NCI-H526 (cell line): ENCODE measurements at regions not wholly inside any gene's neighbourhood (a gene's known extent, or its start where the extent isn't known, plus 50 kb on each side); places are given as distances from the start of the nearest gene placed in this dataset.

ENCODE experiments used
- DNase-seq, 2 experiments: peaks; one replicate each; lab custom pipeline; 2025; lab: John Stamatoyannopoulos, UW

DNA sequence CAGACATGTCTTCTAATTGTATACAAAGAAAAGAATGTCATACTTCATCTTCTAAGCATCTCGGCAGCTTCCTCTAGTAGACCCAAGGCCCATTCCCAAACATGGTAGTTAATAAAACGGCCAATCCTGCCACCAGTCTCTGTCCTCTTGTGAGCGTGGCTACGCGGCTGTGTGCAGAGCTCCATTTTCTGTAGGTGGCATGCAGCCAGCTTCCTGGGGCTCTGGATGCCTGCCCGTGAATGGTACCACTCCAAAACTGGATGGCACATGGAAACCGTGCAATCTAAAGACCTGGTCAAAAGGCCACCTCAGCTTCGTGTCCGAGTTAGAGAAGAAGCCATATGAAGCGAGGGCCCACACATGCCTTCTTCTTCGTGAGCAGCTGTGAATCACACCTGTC, 110.7 kb downstream of the SIPA1L2 start:
- DNase-seq = no peak

DNA sequence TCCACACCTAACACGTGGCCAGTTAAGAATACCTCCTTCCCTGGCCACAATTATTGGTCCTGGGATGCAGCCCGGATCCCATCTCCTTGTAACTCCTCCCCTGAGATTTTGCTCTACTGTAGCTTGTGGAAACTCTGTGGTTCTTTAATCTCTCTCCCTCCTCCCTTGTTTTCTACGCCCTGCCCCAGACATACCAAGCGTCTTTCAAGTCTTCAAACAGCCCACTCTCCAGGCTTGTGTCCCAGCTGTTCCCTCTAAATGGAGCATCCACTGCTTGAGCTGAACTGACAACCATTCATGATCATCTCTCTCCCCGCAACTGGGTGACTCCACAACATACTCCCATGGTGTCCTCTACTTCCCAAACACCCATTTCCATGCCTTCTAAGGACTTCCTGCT, 111.6 kb downstream of the SIPA1L2 start:
- DNase-seq = no peak

DNA sequence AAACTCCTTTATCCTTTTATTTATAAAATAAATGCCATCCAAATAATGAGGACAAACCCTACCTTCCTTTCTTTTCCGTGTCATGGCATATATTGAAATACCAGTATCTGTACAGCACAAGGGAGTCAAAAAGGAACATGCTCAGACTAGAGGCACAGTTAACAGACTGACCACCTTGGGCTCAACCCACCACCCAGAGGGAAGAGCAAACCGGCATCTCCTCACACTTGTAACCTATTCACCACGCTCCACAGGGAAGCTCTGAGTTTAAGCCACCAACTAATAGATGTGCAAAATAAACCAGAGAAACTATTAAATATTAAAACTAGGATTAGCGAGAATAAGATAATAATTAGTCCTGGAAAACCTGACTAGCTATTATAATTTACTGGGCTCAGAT, 112.7 kb downstream of the SIPA1L2 start:
- no peak for DNase-seq

DNA sequence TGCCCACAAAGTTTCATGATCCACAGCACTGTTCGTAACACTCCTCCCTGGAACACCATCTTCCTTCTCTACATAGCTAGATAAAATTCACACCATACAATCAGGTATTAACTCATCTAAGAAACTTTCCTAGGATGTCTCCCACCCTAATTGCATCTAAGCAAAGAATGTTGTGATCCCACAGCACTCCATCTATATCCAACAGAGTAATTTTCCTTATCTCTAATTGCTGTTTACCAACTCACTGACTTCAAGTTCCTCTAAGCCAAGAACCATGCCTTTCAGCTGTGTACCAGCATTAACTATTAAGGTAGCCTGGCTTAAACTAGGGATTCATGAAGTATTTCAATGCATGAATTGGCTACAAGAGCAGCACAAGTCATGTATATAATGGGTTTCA, 114.2 kb downstream of the SIPA1L2 start:
- DNase-seq = no peak

DNA sequence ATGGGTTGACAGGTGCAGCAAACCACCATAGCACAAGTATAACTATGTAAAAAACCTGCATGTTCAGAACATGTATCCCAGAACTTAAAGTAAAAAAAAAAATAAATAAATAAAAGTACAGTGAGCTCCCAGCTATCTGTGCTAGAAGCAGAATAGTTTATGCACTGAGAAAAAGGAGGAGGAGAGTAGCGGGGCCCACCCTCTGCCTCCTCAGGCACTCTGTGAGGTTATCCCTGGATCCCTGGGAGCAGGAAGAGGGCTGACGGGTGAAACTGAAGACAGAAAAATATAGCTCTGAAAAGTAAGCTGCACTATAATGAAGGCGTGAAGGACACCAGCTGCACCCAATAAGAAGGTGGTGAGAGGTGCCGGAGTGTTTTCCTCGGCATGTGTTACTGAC, 117.2 kb downstream of the SIPA1L2 start:
- DNase-seq = no peak

DNA sequence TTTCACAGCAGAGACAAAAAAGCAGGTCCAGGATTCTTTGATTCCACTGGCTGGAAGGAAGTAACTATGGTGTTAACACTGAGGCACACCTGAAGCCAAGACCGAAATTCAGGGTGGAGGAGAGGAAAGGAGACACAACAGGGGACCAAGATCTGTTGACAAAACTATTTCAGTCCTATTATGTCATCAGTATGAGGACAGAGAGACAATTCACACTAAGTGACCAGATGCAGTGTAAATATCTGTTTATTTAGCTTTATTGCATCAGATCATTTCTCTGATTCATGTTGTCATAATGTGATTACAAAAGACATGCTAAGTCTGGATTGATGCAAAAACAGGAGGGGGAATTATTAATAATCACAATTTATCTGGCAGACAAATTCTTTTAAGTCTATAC, 118.8 kb downstream of the SIPA1L2 start:
- no peak for DNase-seq

DNA sequence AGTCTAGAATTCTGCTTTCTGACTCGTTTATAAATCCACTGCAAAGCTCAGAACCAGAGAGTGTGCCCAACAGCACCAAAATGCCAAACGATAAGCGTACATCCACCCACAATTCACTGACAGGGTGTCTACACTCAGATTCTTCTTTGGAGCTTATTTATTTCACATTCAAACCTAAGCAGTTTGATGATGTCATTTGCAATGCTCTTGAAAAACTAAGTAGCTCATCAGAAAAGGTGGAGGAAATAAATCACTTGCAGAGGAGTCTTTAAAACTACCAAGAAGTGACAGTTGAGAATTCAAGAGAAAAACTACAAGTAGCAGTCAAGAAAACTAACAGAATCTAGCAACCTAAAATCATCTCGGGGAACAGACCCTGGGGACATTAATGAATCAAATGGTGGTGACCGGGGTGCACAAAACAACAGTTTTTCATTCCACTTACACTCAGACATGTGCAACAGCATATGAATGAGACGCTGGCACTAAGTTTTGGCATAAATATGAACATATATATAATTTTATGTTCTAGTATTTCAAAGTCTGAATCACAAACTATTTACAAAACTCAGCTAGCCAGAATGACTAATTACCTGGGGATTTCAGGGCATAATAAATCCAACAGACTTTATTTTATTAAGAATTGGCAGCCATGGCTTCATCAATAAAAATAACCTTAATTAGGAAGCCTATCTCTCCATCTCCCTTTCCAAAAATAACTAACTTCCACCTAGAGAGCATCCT, 119.4 kb downstream of the SIPA1L2 start:
- no peak for DNase-seq

DNA sequence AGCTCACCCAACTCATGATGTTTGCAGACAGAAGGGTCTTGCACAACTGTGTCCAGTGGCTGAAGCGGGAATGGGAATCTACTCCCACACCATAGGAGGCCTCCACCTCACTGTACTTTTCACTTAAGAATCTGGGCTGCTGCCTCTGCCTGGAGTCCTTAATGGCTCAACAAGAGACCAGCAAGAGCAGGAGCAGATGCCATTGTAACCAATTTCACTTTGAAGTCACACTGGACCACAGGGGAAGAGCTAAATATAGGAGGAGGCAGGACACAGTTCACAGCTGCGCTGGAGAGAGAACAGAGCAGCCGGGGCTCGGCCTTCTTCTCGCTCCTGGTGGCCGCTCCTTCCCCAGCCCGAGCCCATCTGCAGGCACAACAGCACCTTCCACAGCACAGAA, 120.4 kb downstream of the SIPA1L2 start:
- no peak for DNase-seq

DNA sequence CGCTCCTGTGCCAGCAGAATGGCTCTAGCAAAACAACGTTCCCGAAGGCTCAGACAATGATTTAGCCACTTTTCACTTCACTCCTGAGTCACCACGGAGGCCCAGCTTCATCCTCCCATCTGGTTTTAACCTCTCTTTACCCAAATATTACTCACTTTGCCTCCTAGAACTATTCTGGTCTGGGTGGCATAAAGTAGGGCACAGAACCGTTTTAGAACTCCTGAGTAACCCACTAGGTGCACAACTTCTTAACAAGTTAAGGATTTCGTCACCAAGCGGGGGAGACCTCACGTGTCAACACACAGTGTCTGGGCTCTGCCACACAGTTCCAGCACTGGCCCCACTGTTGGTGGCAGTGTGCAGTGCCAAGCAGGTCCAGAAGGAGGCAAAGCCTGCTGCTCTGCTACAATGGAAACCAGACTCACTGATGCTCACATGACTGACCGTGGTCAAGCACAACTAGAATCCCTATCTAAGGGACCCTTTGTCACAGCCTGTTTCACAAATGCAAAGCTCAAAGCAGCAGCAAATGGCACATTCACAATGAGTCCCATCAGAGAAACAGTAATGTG, 121.7 kb downstream of the SIPA1L2 start:
- peak; percentile 6 to 26 for DNase-seq

DNA sequence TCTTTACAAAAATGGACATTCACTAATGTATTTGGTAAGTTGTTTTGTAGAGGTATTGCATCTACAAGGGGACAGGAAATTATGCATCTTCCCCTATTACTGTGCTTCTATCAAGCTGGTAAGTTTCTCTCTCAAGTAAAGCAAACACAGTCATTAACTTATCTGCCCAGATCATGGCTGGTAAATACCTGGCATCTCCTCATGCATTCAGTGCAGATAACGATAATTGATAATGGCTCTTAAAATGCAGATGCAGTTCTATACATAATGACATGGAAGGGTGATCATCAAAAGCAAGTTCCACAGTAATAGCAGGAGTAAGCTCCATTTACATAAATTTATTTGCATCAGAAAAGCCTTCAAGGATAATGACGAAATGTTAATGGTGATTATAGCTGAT, 122.4 kb downstream of the SIPA1L2 start:
- DNase-seq = peak; percentile 50 to 57

DNA sequence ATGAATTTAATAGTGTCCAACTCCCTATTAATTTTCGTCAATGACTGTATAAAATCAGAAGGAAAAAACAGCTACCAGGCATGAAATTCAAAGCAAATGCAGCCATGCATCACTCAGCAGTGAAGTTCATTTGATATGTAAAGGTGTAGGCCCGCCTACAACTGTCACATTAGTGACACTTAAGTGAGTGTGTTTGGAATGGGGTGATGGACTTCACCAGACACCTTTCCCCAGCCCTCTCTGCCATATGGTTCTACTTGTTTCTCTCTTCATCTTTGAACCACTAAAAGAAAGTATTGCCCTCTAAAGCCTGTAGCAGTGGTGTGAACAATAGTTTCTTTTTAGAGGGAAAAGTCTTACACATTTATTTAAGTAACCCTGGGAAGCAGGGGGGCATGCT, 124.0 kb downstream of the SIPA1L2 start:
- DNase-seq = no peak

DNA sequence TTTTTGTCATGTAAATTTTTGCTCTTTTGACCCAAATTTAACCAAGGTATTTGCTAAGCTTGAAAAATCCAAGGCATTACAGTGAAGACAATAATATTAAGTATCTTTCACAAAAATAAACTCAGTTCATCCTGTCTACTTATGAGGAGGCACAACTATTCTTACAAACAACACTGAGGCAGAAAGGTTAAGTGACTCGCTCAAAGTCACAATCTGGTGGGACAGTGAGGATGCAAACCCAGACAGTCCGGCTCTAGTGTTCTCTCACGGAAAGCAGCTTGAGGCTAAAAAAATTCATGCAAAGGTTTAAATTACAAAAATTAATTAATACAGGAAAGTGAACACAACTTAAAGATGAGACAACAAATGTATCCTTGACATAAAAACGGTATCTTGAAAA, 125.3 kb downstream of the SIPA1L2 start:
- no peak for DNase-seq

DNA sequence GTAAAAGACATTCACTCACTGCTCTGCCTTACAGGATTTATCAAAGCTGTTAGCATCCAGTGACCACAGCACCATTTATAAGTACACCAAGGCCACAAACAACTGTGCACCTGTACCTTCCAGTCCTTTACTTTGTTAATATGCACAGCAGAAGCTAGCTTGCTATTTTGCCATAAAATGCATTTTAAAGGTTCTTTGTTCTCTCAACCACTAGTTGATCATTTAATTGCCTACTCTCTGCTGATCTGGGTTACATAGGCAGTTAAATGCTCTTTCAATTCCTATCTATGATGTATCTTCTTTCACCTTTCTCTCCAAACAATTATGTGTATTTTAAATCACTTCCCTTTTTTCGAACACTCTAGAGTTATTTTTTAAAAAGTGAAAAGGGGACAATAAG, 126.4 kb downstream of the SIPA1L2 start:
- no peak for DNase-seq

DNA sequence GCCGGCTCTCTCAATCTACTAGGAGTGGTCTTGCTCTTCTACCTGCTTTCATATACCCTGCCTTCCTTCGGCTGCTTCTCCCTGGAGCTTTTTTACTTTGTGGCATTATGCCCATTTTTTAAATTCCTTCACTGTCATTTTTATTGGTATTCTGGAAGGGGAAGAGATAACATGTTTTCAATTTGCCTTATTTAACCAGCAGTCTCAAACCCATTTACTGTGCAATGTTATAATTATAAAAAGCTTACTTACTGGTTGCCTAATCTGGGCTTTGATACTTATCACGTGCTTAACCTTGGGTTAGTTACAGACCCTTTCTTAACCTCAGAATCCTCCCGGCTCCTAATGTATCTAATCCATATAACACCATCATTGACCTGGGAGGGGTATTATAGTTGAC, 128.1 kb downstream of the SIPA1L2 start:
- no peak for DNase-seq

DNA sequence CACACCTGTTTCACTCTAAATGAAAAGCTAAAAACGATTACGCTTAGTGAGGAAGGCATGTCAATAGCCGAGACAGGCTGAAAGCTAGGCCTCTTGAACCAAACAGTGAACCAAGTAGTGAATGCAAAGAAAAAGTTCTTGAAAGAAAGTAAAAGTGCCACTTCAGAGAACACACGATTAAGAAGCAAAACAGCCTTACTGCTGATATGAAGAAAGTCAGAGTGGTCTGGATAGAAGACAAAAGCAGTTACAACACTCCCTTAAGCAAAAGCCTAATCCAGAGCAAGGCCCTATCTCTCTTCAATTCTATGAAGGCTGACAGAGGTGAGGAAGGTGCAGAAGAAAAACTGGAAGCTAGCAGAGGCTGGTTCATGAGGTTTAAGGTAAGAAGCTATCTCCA, 130.7 kb downstream of the SIPA1L2 start:
- DNase-seq = no peak

DNA sequence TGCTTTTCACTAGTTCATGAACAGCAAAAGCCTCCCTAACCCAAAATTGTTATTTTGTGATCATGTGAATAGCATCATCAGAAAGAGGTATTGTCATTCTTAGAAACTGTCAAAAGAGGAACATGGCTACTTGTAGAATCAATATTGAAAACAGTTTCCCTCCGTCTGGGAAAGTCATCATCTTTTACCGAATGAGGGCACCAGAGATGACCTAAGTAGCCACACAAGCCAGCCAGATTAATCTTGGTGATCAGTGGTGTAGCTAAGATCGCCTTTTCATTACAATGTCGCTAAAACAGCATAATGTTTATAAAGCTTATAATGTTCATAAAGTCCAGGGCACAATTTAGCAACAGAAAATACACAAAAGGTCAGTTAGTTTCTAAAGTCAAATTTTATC, 136.1 kb downstream of the SIPA1L2 start:
- no peak for DNase-seq

DNA sequence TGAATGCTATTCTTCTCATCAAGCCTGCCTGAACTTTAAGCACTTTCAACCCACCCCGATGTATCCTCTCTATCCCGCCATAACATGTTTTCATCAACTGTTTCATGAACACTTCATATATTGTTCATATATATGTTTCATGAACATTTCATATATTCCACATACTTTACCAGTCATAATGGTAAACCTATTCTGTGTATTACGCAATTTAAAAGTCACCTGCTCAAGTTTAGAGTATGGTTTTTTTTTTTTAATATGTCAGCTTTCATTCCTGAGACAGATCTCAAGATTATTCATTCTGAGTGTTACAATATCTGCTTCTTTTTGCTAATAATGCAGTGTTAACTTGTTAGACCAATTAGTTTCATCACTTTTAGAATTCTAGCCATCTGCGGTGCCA, 140.7 kb downstream of the SIPA1L2 start:
- DNase-seq = no peak

DNA sequence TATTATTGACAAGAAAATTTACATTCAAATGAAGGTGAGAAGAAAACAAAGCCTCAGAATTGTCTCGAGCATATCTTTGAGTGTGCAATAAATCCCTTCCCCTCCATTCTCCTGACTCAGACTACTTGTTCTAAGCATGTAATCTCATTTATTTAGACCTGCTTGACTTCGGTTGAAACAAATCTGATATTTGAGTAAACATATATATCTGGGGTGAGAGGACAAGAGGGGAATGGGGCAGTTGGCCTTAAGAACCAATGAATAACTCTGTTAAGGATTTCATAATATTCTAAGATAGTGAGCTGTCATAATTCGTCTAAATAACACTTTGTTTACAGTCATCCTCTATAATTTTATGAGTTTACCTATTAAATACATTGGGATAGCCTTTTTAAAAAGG, 142.7 kb downstream of the SIPA1L2 start:
- DNase-seq = no peak

DNA sequence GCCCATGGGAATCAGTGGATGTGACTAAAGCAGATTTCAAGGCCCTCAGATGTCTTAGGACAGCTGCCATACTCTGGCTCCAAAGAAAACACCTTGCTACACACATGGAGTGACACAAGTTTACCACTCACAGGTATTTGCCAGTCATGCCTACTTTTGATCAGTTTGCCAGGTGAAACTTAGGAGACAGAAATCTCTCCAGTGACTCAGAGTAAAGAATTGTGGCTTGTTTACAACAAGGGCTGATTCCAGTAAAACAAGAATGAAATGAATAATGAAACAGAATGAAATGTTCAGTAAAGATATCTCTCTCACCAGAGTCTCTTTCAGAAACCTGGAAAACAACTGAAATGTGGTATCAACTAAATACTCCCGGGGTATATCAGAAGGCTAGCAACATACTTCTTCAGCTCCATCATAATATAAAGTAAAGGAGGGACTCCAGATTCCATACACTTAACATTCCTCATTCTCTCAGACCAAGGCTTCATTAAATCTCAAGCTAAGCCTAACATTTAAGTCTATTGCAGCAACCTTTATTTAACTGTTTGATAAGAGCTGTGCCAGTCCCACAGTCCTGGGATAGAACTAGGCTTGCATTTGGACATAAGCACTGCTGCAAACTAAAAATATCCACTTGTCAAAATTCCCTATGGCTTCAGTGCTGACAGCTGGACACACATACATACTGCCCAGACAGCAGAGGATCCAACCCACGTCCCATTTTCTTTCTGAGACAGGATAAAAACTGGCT, 143.3 kb downstream of the SIPA1L2 start:
- DNase-seq = no peak

DNA sequence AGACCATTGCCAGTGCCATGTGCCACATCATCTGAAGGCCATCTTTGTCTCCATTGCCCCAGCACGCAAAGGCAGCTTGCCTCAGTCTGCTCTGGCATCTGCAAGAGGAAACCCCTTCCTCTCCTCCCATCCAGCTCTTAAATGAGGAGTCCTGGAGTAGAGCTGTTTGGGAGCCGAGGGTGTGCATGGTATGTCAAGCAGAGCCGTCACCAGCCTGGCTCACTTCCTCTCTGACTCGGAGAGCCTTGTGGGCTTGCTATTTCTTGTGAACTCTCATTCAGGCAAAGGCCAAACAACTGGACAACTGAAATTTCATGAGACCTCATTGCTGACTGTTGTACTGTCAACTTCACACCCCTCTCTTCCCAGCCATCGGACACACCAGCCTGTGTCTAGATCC, 143.9 kb downstream of the SIPA1L2 start:
- DNase-seq = no peak

DNA sequence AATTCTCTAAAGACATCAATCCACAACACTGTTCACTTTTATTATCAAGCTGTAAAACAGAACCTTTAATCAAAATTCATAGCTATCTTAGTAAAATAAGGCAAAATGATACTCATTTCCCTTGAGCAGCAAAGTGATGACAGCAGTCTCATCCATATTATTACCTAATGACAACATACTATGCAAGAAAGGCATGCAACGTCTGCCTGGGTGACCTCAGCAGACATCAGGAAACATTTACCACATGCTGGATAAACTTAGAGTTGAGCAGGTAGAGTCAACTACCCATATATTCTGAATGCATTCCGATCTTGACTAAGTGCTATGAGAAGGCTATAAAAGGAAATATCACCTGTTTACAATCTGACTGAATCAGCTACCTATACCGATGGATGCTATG, 145.1 kb downstream of the SIPA1L2 start:
- no peak for DNase-seq

DNA sequence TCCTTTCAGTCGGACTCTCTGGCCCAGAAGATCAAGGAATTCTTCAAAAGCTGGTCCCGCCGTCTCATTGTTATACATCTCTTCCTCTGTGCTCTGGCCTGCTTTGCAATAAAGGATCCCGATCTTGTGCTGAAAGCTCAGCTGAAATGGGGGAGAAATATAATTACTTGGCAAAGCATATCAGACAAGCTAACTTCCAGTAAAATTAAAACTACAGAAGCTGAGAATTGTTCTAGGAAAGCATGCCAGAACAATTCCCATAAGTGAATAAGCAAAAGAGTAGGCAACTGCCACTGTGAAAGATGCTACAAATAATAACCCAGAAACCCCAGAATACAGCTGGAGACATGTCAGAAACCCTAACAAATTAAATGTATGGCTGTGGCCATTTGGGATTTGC, 146.1 kb downstream of the SIPA1L2 start:
- DNase-seq = no peak

DNA sequence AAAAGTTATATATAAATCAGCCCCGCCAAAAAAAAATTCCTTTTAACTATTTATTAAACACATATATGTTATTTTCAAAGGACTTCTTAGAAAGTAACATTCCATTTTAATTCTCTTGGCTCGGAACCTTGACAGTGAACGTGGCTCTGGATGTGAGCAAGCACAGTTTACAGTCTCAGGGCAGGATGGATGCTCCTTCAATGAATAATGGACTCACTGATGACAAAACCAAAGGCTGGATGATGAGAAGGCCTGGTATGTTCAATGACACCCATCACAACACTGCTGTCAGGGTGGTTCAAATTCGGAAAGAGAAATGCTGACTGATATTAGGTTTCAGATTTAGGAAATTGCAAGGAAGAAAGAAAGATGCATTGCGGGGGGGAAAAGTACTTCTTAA, 148.8 kb downstream of the SIPA1L2 start:
- no peak for DNase-seq

DNA sequence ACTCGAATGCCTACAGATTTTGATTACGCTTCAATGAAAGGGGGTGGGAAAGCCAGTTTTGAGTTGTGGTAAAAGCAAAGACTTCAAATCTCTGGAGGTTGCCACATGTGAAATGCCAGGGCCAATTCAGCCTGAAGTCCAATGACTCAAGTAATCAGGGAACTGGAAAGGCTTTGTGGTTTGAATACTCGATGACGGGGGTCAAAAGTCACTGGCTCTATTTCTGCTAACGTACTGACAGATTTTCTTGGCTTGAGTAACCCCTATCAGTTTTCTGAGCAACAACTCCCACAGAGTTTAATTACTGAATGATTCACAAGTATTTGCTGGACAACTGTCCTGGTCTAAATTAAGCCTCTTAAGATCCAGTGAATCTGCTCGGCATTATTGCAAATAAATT, 152.2 kb downstream of the SIPA1L2 start:
- DNase-seq = no peak
